GM18951 (cell line): ENCODE measurements at regions not wholly inside any gene's neighbourhood (a gene's known extent, or its start where the extent isn't known, plus 50 kb on each side); places are given as distances from the start of the nearest gene placed in this dataset.

Experiments used
- POLR2A ChIP-seq: IDR thresholded peaks from 4 replicates; pipeline ENCODE4 v1.6.1; 2011; ENCODE audit warnings: mild to moderate bottlenecking; ENCODE audit not compliant: insufficient read length, insufficient read depth; ENCODE audit errors: extremely low read depth
- in situ Hi-C: fragments of 300-500 bp; cut with MboI; formaldehyde crosslinking; loops from one replicate; pipeline ENCODE4 v1.12.0; 2022; ENCODE audit warnings: low sequenced_read_pairs, mixed read lengths, inconsistent platforms; ENCODE audit not compliant: unreplicated experiment

GRCh38 chr19:28401739-28402424 is 811.1 kb downstream of the UQCRFS1 start:
- TF ChIP-seq POLR2A = no peak
- in situ Hi-C loops = no loop called here

DNA sequence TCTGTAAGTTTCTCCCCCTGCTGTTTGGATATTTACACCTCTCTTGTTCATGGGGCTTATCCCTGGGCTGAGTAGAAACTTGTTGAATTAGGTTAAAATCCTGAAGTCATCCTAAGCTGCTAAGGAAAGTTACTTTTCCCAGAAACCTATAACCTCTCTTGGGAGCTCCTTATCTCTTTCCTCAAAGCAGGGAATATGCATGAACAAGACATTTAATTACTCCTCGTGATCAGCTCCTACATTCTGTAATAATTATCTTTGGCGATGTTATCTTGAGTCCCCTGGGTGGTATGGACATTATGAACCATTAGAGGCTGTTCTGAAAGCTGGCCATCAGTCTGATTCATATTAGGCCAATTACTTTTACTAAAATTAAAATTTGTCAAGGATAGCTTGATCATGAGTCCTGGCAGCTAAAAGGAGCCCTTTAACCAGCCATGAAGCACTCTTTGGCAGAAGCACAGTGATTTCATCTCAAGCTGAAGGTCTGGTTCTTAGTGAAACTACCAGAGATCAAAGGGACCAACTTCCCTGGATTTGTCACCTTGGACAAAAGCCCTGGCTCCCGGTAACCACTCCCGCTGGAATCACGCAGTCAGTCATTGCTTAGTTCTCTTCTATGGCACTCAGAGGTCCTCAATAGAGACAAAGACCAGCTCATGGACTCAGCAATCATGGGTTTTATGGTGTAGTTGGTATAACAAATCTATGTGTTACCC is 811.8 kb downstream of the UQCRFS1 start:
- TF ChIP-seq POLR2A = no peak
- in situ Hi-C loops = no loop called here

DNA sequence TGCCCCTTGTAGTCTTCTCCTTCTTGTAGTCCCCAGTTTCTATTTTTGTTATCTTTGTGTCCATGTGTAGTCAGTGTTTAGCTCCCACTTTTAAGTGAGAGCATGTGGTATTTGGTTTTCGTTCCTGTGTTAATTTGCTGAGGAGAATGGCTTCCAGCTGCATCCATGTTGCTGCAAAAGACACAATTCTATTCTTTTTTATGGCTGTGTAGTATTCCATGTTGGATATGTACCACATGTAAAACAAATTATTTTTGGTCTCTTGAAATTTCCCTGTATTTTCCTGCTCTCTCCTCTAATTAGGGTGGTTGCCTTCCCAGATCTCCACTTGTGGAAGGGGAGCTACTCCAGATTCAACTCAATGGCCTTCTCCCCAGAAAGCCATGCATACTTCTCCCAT is 813.8 kb downstream of the UQCRFS1 start:
- in situ Hi-C loops = no loop called here
- no peak for TF ChIP-seq POLR2A

DNA sequence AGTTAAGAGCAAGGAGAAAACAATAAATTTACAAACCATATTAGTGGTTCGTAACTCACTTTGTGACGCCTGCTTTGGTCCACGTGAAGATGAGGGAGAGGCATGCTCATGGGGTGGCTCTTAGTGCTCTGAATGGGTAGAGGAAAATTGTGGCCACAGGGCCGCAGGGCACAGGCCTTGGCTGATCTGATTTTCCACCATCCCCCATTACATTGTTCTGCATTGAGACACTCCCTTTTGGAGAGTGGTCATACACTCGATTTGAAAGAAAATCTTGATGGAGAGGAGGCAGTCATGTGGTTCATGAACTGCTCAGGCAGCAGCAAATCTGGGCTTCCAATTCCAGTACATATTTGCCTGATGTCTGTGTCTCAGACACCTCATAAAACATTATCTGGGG is 815.2 kb downstream of the UQCRFS1 start:
- in situ Hi-C loops = no loop called here
- TF ChIP-seq POLR2A = no peak

DNA sequence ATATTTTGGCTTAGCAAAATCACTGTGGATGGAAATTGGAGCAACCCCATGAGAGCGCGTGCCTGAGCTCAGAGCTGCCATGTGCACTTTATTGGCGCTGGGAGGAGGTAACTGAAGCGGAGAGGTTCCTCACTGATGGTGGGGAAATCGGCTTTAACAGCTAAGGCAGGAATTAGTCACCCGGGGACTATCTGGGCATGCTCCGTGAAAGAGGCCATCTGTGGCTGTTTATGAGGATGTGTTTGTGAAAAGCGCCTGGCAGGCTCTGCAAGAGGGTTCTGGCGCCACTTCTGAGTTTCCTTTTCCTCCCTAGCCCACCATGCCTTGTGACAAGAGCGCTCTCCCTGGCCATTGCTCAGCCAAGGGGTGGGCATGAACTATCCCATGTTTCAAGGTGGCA is 815.6 kb downstream of the UQCRFS1 start:
- TF ChIP-seq POLR2A = no peak

GRCh38 chr19:28396287-28396831 is 816.6 kb downstream of the UQCRFS1 start:
- TF ChIP-seq POLR2A = no peak
- in situ Hi-C loops = no loop called here

More for the DNA sequence above, 815.6 kb downstream of the UQCRFS1 start:
- in situ Hi-C loops = no loop called here

DNA sequence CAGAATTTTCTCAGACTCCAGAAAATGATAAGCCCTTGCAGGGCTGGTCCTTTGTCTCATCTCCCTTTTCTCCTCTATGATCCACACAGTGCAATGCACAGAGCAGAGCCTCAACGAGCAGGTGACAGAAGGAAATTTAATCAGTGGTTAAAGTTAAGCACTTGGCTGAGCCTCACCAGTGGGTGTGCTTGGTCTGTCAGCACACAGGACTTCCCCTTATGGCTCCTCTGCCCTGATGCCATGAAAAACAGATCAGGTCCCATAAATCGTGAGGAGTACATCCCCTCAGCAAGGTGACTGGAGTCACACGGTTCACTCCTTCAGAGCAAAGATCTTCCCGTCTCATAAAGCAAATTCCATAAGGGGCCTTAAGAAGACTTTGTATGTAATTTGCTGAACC is 818.2 kb downstream of the UQCRFS1 start:
- TF ChIP-seq POLR2A = no peak
- in situ Hi-C loops = no loop called here

DNA sequence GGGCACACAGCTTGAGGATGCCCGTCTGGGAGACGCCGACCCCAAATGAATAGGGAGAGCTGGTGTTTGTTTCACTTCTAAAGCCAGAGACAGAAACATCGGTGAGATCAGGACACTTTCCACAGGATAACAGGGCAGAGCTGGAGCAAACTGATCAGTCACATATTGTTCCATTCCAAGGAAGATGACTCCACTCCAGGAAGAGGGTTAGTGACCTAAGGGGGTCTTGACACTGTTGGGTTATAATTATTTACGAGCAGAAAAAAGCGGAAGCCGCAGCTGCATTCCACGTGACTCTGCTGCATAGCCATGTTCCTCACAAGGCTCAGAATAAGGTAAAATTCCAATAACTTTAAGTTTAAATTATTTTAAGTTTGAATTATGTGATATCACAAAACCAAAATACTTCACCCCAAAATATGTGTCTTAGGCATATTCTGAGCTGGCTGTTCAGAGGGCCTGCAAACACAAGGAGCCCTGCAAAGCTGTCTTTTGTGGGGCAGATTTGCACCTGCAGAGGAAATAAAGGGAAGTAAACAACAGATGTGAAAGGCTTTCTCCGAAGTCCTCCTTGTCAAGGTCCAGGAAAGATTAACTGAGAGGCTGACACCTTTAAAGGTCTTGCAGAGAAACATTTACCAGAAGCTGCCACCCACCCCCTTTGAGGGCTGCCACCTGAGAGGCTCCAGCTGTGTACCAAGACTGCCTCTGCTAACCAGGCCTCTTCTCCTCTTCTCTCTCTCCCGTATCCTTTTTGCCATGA is 819.2 kb downstream of the UQCRFS1 start:
- no peak for TF ChIP-seq POLR2A
- in situ Hi-C loops = no loop called here

DNA sequence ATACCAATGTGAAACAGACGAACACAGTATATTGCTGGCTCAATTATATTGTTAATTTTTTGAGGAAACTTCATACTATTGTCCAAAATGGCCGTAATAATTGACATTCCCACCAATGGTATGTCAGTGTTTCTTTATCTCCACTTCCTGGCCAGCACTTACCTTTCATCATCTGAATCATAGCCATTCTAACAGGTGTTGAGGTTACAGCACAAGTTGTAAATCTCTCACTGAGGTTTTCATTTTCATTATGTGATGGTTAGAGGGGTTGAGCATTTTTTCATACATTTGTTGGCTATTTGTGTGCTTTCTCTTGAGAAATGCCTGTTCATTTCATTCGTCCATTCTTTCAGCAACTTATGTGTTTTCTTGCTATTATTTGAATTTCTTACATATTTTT is 824.0 kb downstream of the UQCRFS1 start:
- TF ChIP-seq POLR2A = no peak
- in situ Hi-C loops = no loop called here

DNA sequence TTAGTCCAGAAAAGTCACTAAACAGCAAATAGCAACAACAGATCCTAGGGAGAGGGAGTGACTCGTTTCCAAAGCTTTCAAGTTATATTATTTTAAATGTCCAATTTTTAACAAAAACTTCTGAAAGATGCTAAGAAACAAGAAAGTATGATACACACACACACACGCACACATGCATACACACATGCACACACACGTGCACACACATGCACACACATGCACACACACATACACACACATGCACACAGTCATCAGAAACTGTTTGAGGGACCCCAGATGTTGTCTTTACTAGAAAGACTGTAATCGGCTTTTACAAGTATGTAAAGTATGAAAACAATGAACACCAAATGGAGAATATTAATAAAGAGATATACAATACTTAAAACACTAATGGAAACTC is 825.4 kb downstream of the UQCRFS1 start:
- no peak for TF ChIP-seq POLR2A
- in situ Hi-C loops = no loop called here

GRCh38 chr19:28386470-28386869 is 826.5 kb downstream of the UQCRFS1 start:
- in situ Hi-C loops = no loop called here
- TF ChIP-seq POLR2A = no peak

DNA sequence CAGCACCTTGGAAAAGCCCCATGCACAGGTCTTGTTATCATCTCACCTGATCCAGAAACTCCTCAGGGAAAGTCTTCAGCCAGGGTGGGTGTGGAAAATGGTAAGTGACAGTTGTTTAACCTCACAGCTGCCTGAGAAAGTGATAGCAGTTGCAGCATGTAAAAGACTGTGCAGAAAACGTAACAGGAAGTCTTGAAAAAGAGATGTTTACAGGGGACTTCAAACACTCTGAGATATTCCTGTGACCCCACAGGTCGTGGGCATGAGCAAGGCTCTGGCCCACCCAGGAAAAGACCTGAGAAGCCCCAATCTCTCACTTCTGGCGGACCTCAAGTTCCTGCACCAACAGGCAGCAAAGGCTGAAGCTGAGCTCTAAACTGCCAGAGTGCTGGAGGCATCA is 826.9 kb downstream of the UQCRFS1 start:
- no peak for TF ChIP-seq POLR2A
- in situ Hi-C loops = no loop called here

DNA sequence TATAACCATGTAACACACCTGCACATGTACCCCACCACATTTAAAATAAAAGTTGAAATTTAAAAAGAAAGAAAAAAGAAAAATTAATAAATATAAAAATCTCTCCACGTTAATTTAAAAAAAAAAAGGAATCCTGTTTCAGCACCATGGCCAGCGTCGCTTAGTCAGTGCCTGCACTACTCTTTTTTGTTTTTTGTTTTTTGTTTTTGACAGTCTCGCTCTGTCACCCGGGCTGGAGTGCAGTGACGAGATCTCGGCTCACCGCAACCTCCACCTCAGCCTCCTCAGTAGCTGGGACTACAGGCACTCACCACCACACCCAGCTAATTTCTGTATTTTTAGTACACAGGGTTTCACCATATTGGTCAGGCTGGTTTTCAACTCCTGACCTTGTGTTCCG is 835.9 kb downstream of the UQCRFS1 start:
- TF ChIP-seq POLR2A = no peak
- in situ Hi-C loops = no loop called here

- in situ Hi-C loops = no loop called here
- TF ChIP-seq POLR2A = no peak
Observed at GRCh38 chr19:28374971-28375370, 838.0 kb downstream of the UQCRFS1 start.
